ENCODE measurements at regions not wholly inside any gene's neighbourhood (a gene's known extent, or its start where the extent isn't known, plus 50 kb on each side); places are given as distances from the start of the nearest gene placed in this dataset.

DNA sequence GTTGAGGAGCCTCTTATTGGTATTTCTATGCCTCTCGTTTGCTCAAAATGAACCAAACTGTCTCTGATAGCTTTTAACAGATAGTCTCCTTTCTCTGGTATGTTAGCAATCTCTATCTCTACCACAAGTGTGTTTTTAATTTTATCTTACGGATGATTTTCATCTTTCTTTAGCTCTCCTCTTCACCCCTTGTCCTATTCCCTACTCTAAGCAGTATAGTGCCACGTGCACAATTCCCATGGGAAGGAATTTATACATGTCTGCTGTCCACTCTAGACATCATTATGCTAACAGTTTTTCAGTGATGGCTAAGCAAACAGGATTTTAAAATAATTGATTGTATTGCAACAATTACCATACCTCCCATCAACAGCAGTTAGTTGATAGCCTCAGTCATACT lies 177.3 kb downstream of the CYB561 start:
- TF ChIP-seq, protein P1, sequence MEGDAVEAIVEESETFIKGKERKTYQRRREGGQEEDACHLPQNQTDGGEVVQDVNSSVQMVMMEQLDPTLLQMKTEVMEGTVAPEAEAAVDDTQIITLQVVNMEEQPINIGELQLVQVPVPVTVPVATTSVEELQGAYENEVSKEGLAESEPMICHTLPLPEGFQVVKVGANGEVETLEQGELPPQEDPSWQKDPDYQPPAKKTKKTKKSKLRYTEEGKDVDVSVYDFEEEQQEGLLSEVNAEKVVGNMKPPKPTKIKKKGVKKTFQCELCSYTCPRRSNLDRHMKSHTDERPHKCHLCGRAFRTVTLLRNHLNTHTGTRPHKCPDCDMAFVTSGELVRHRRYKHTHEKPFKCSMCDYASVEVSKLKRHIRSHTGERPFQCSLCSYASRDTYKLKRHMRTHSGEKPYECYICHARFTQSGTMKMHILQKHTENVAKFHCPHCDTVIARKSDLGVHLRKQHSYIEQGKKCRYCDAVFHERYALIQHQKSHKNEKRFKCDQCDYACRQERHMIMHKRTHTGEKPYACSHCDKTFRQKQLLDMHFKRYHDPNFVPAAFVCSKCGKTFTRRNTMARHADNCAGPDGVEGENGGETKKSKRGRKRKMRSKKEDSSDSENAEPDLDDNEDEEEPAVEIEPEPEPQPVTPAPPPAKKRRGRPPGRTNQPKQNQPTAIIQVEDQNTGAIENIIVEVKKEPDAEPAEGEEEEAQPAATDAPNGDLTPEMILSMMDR (IDR thresholded peaks at IDR 0.05) = no peak
- TF ChIP-seq POLR2A (IDR thresholded peaks at IDR 0.05) = no peak

Data from ovary (tissue), 3 donors.